T-cell (primary cell): ENCODE measurements at regions not wholly inside any gene's neighbourhood (a gene's known extent, or its start where the extent isn't known, plus 50 kb on each side); places are given as distances from the start of the nearest gene placed in this dataset.
"Not testable (repeated sequence)": the region's sequence is repeated elsewhere in the genome, so short reads cannot be mapped to it uniquely, and the experiment has no call there.

Experiments used
- ATAC-seq, 4 experiments: fragments of 200-7000 bp in 3 of 4; fragments of 150-1000 bp in 1 of 4; cut with Tn5 transposase; replicated peaks in 1 of 4; 1 replicate in 3 of 4; 2 replicates in 1 of 4; pipeline ENCODE4 v1.10.0; 2021; ENCODE audit warnings: moderate library complexity in 3 of 4, mild to moderate bottlenecking in 2 of 4, moderate number of reproducible peaks in 1 of 4
- CTCF ChIA-PET, 2 donors: fragments of 300-600 bp; sonication (Branson Sonifier 250); formaldehyde crosslinking; loops; one replicate each; lab custom pipeline; 2022; ENCODE audit warnings: antibody characterized with exemption in 2 of 2; lab: Charles Lee
- POLR2A ChIA-PET, 2 donors: fragments of 300-600 bp; sonication (Branson Sonifier 250); formaldehyde crosslinking; loops; one replicate each; lab custom pipeline; 2022; ENCODE audit warnings: antibody characterized with exemption in 2 of 2; lab: Charles Lee
- DNase-seq, 35 experiments: peaks; one replicate each; pipeline versions ENCODE4 v3.0.0 to v3.0.0-alpha.2; 2013 to 2023
- H3K27ac ChIP-seq: one replicate; pipeline ENCODE4 v1.5.1; 2013; ENCODE audit warnings: low read length
- H3K27me3 ChIP-seq, 2 experiments: replicated peaks in 1 of 2; 1 replicate in 1 of 2; 2 replicates in 1 of 2; pipeline versions ENCODE4 v1.6.1 to v1.7.0; 2013; ENCODE audit warnings: low read length in 1 of 2, mixed read lengths in 1 of 2; ENCODE audit not compliant: control insufficient read depth in 2 of 2, insufficient read depth in 2 of 2; ENCODE audit errors: extremely low read depth in 1 of 2
- H3K36me3 ChIP-seq, 2 donors: 1 replicate in 1 of 2; 2 replicates in 1 of 2; pipeline versions ENCODE4 v1.6.1 to v1.7.0; 2013; ENCODE audit warnings: low read length in 1 of 2; ENCODE audit not compliant: control insufficient read depth in 2 of 2, insufficient read depth in 1 of 2; ENCODE audit errors: extremely low read depth in 1 of 2
- H3K4me1 ChIP-seq, 2 experiments: 1 replicate in 1 of 2; 2 replicates in 1 of 2; pipeline versions ENCODE4 v1.6.1 to v1.7.0; 2013; ENCODE audit warnings: low read length in 2 of 2, mixed read lengths in 1 of 2; ENCODE audit not compliant: insufficient read depth in 2 of 2, control insufficient read depth in 1 of 2; ENCODE audit errors: extremely low read depth in 1 of 2
- H3K4me3 ChIP-seq, 2 donors: 1 replicate in 1 of 2; 2 replicates in 1 of 2; pipeline versions ENCODE4 v1.5.1 to v1.7.0; 2013; ENCODE audit warnings: mild to moderate bottlenecking in 2 of 2, low read length in 1 of 2, moderate library complexity in 1 of 2; ENCODE audit not compliant: control insufficient read depth in 1 of 2; ENCODE audit errors: extremely low read depth in 1 of 2
- H3K9me3 ChIP-seq: 2 replicates; pipeline ENCODE4 v1.7.0; 2013
- H3K27ac Mint-ChIP-seq, 2 donors: one replicate each; pipeline ENCODE4 v1.8.0; 2020 to 2021; ENCODE audit warnings: mild to moderate bottlenecking in 2 of 2, mixed read lengths in 2 of 2
- H3K27me3 Mint-ChIP-seq, 2 donors: one replicate each; pipeline ENCODE4 v1.8.0; 2021 to 2022; ENCODE audit warnings: mixed read lengths in 2 of 2
- H3K36me3 Mint-ChIP-seq: one replicate; pipeline ENCODE4 v1.8.0; 2021; ENCODE audit warnings: mixed read lengths
- H3K4me1 Mint-ChIP-seq, 3 donors: one replicate each; pipeline ENCODE4 v1.8.0; 2020 to 2022; ENCODE audit warnings: mixed read lengths in 3 of 3, mild to moderate bottlenecking in 1 of 3
- H3K4me3 Mint-ChIP-seq, 3 donors: one replicate each; pipeline ENCODE4 v1.8.0; 2020 to 2022; ENCODE audit warnings: mild to moderate bottlenecking in 3 of 3, mixed read lengths in 3 of 3, moderate library complexity in 3 of 3
- H3K9me3 Mint-ChIP-seq, 3 donors: one replicate each; pipeline ENCODE4 v1.8.0; 2020 to 2022; ENCODE audit warnings: mixed read lengths in 3 of 3
- WGBS: methylation state at CpG from one replicate; pipeline ENCODE4 v1.1.5; 2013; ENCODE audit warnings: missing lambda C conversion rate; ENCODE audit not compliant: insufficient coverage; 5-methylcytosine and 5-hydroxymethylcytosine counted together

GRCh38 chr5:158193395-158193794 is 334.4 kb upstream of the CLINT1 start:
- ATAC-seq, H3K4me3 Mint-ChIP-seq, POLR2A ChIA-PET, H3K4me1 Mint-ChIP-seq, H3K4me3 ChIP-seq, H3K36me3 Mint-ChIP-seq, H3K27me3 Mint-ChIP-seq, CTCF ChIA-PET, H3K9me3 ChIP-seq, H3K36me3 ChIP-seq, H3K4me1 ChIP-seq, DNase-seq, H3K27ac ChIP-seq, H3K27ac Mint-ChIP-seq, H3K27me3 ChIP-seq: not testable (repeated sequence)
- peaks cover 0 to 12% (median 8%) of the 10 kb centered on the region in 3 donors for H3K9me3 Mint-ChIP-seq
- WGBS, result 92% methylated on average over 2 of the region's 2 CpGs

GRCh38 chr5:158180407-158180806 is 321.5 kb upstream of the CLINT1 start:
- ATAC-seq, result no peak
- CTCF ChIA-PET, result interaction anchor here (0.7 kb wide), 2 partner anchors 39 to 241 kb away, joined by 3 read pairs; no protein-coding TSS in a partner anchor
- H3K27me3 ChIP-seq, result no peaks in the 10 kb centered on the region
- no peak for DNase-seq
- Mint-ChIP-seq H3K4me3 (no peak overlapping the region), H3K4me1 (no peaks in the 10 kb centered on the region), H3K36me3 (no peaks in the 10 kb centered on the region), H3K9me3 (no peaks in the 10 kb centered on the region), H3K27me3 (peaks cover 0 to 6% of the 10 kb centered on the region in 2 donors), H3K27ac (no peak overlapping the region)
- H3K27ac ChIP-seq, result no peak overlapping the region
- no peaks in the 10 kb centered on the region for H3K4me1 ChIP-seq
- no peaks in the 10 kb centered on the region for H3K36me3 ChIP-seq
- H3K9me3 ChIP-seq, result no peaks in the 10 kb centered on the region
- POLR2A ChIA-PET, result no interaction called here
- no peak overlapping the region for H3K4me3 ChIP-seq
- WGBS, result 51% methylated on average over 2 of the region's 4 CpGs

- DNase-seq (no peak), ATAC-seq (no peak)
- Histone ChIP-seq H3K4me1 (no peaks in the 10 kb centered on the region), H3K9me3 (no peaks in the 10 kb centered on the region), H3K27me3 (no peaks in the 10 kb centered on the region), H3K4me3 (no peak overlapping the region), H3K36me3 (no peaks in the 10 kb centered on the region), H3K27ac (no peak overlapping the region)
- H3K4me1 Mint-ChIP-seq, result no peaks in the 10 kb centered on the region
- H3K36me3 Mint-ChIP-seq, result no peaks in the 10 kb centered on the region
- ChIA-PET CTCF (no interaction called here), POLR2A (no interaction called here)
- no peak overlapping the region for H3K4me3 Mint-ChIP-seq
- 84% methylated on average over 3 of the region's 7 CpGs for WGBS
- H3K9me3 Mint-ChIP-seq, result no peaks in the 10 kb centered on the region
- H3K27me3 Mint-ChIP-seq, result peaks cover 0 to 6% of the 10 kb centered on the region in 2 donors
- H3K27ac Mint-ChIP-seq, result no peak overlapping the region
Observed at GRCh38 chr5:158179271-158179670, 320.3 kb upstream of the CLINT1 start.

- Histone ChIP-seq H3K4me3 (no peak overlapping the region), H3K4me1 (no peaks in the 10 kb centered on the region), H3K36me3 (no peaks in the 10 kb centered on the region), H3K9me3 (no peaks in the 10 kb centered on the region), H3K27me3 (no peaks in the 10 kb centered on the region), H3K27ac (no peak overlapping the region)
- POLR2A ChIA-PET, result no interaction called here
- CTCF ChIA-PET, result interaction anchor here in 1 of 2 donors (1.3 kb wide), 1 partner anchor 928 kb away, joined by 3 read pairs; no protein-coding TSS in a partner anchor
- no peaks in the 10 kb centered on the region for H3K9me3 Mint-ChIP-seq
- no peaks in the 10 kb centered on the region for H3K4me1 Mint-ChIP-seq
- DNase-seq (no peak), ATAC-seq (no peak)
- H3K36me3 Mint-ChIP-seq, result no peaks in the 10 kb centered on the region
- no peak overlapping the region for H3K27ac Mint-ChIP-seq
- WGBS, result 75% methylated on average over 6 of the region's 6 CpGs
- no peak overlapping the region for H3K4me3 Mint-ChIP-seq
- H3K27me3 Mint-ChIP-seq, result peaks cover 2 to 6% of the 10 kb centered on the region in 2 donors
Observed at GRCh38 chr5:158178535-158178934, 319.6 kb upstream of the CLINT1 start.

- H3K4me1 Mint-ChIP-seq, result no peaks in the 10 kb centered on the region
Observed at GRCh38 chr5:158177146-158177545, 318.2 kb upstream of the CLINT1 start.

GRCh38 chr5:158175934-158176481 is 317.1 kb upstream of the CLINT1 start:
- Mint-ChIP-seq H3K9me3 (no peaks in the 10 kb centered on the region), H3K36me3 (no peaks in the 10 kb centered on the region)
- 85% methylated on average over 3 of the region's 6 CpGs for WGBS

More at GRCh38 chr5:158177146-158177545, 318.2 kb upstream of the CLINT1 start:
- Histone ChIP-seq H3K36me3 (no peaks in the 10 kb centered on the region), H3K9me3 (no peaks in the 10 kb centered on the region), H3K27ac (no peak overlapping the region), H3K4me1 (no peaks in the 10 kb centered on the region), H3K4me3 (no peak overlapping the region), H3K27me3 (no peaks in the 10 kb centered on the region)
- CTCF ChIA-PET, result interaction anchor here (0.8 to 1.3 kb wide), 2 partner anchors 930 kb away, joined by 3 read pairs; no protein-coding TSS in a partner anchor
- Mint-ChIP-seq H3K36me3 (no peaks in the 10 kb centered on the region), H3K4me3 (no peak overlapping the region), H3K27ac (no peak overlapping the region), H3K9me3 (no peaks in the 10 kb centered on the region), H3K27me3 (peaks cover 4 to 6% of the 10 kb centered on the region in 2 donors)
- DNase-seq, result no peak
- ATAC-seq, result no peak
- POLR2A ChIA-PET, result no interaction called here

More at GRCh38 chr5:158175934-158176481, 317.1 kb upstream of the CLINT1 start:
- H3K27me3 ChIP-seq, result no peaks in the 10 kb centered on the region
- H3K27ac ChIP-seq, result no peak overlapping the region
- no peaks in the 10 kb centered on the region for H3K9me3 ChIP-seq
- no peak overlapping the region for H3K4me3 ChIP-seq
- no peak for DNase-seq
- H3K4me1 ChIP-seq, result no peaks in the 10 kb centered on the region
- H3K36me3 ChIP-seq, result no peaks in the 10 kb centered on the region
- H3K4me1 Mint-ChIP-seq, result no peaks in the 10 kb centered on the region
- no peak overlapping the region for H3K27ac Mint-ChIP-seq
- ChIA-PET CTCF (interaction anchor here (1.0 to 2.8 kb wide), 4 partner anchors 519 to 956 kb away, joined by 3 to 22 read pairs (median 12); no protein-coding TSS in a partner anchor), POLR2A (no interaction called here)
- H3K27me3 Mint-ChIP-seq, result peaks cover 0 to 8% of the 10 kb centered on the region in 2 donors
- no peak for ATAC-seq
- no peak overlapping the region for H3K4me3 Mint-ChIP-seq
